PC-3 (cell line): ENCODE measurements at regions not wholly inside any gene's neighbourhood (a gene's known extent, or its start where the extent isn't known, plus 50 kb on each side); places are given as distances from the start of the nearest gene placed in this dataset.

ENCODE experiments used
- EZH2 ChIP-seq: fragments of 300-600 bp; sonication (generic); IDR thresholded peaks from one replicate; pipeline ENCODE4 v1.6.1; 2017; ENCODE audit warnings: antibody characterized with exemption, mild to moderate bottlenecking, low read length; ENCODE audit not compliant: unreplicated experiment
- EZH2phosphoT487 ChIP-seq: fragments of 300-600 bp; sonication (generic); IDR thresholded peaks from 2 replicates; pipeline ENCODE4 v1.6.1; 2018; ENCODE audit warnings: mild to moderate bottlenecking, antibody characterized with exemption, low read length, borderline replicate concordance
- TF ChIP-seq, protein P1 (sequence below): fragments of 300-600 bp; sonication (generic); conservative IDR thresholded peaks from 2 replicates; pipeline ENCODE4 v1.5.1; 2017; ENCODE audit warnings: antibody characterized with exemption, low read depth, mild to moderate bottlenecking, low read length

DNA sequence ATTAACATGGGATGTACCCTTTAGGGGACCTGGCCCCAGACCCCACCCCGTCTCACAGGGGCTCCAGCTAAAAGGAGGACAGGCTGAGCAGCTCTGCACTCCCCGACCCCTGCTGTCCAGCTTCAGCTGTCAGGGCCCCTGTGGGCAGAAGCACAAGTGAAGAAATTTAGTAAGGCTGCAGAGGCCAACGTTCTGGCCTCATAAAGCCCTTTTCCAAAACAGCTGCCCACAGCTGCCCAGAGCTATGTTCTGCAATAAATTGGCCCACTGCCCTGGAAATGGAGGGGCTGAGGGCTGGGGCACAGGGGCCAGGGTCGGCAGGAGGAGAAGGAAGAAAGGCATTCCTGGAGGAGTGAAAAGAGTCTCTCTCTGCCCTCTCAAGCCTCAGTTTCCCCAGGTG, 357.1 kb downstream of the BCL11B start:
- TF ChIP-seq, protein P1, sequence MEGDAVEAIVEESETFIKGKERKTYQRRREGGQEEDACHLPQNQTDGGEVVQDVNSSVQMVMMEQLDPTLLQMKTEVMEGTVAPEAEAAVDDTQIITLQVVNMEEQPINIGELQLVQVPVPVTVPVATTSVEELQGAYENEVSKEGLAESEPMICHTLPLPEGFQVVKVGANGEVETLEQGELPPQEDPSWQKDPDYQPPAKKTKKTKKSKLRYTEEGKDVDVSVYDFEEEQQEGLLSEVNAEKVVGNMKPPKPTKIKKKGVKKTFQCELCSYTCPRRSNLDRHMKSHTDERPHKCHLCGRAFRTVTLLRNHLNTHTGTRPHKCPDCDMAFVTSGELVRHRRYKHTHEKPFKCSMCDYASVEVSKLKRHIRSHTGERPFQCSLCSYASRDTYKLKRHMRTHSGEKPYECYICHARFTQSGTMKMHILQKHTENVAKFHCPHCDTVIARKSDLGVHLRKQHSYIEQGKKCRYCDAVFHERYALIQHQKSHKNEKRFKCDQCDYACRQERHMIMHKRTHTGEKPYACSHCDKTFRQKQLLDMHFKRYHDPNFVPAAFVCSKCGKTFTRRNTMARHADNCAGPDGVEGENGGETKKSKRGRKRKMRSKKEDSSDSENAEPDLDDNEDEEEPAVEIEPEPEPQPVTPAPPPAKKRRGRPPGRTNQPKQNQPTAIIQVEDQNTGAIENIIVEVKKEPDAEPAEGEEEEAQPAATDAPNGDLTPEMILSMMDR: no peak
- TF ChIP-seq EZH2phosphoT487: no peak
- TF ChIP-seq EZH2: no peak
